ENCODE measurements at regions not wholly inside any gene's neighbourhood (a gene's known extent, or its start where the extent isn't known, plus 50 kb on each side); places are given as distances from the start of the nearest gene placed in this dataset.

- DNase-seq, result no peak
These were observed 331.0 kb upstream of the RASGRP1 start for GRCh38 chr15:38895326-38896255.

GRCh38 chr15:38896647-38897046, 332.0 kb upstream of the RASGRP1 start:
- no peak for DNase-seq

- DNase-seq, result no peak
These were observed 332.9 kb upstream of the RASGRP1 start for GRCh38 chr15:38897551-38897950.

GRCh38 chr15:38898236-38898635, 333.6 kb upstream of the RASGRP1 start:
- DNase-seq, result no peak

GRCh38 chr15:38899300-38899699, 334.7 kb upstream of the RASGRP1 start:
- DNase-seq, result no peak

- no peak for DNase-seq
These were observed 339.7 kb upstream of the RASGRP1 start for GRCh38 chr15:38904298-38904697.

GRCh38 chr15:38905632-38906031, 341.0 kb upstream of the RASGRP1 start:
- no peak for DNase-seq

GRCh38 chr15:38920966-38921365, 356.4 kb upstream of the RASGRP1 start:
- no peak for DNase-seq

- no peak for DNase-seq
These were observed 356.9 kb upstream of the RASGRP1 start for GRCh38 chr15:38921471-38921870.

- no peak for DNase-seq
These were observed 363.8 kb upstream of the RASGRP1 start for GRCh38 chr15:38928431-38928830.

GRCh38 chr15:38930851-38931572, 366.4 kb upstream of the RASGRP1 start:
- DNase-seq, result no peak

- no peak for DNase-seq
These were observed 376.9 kb upstream of the RASGRP1 start for GRCh38 chr15:38941399-38941953.

- DNase-seq, result no peak
These were observed 379.9 kb upstream of the RASGRP1 start for GRCh38 chr15:38944536-38944935.

GRCh38 chr15:38945551-38946298, 381.1 kb upstream of the RASGRP1 start:
- DNase-seq, result no peak

- no peak for DNase-seq
These were observed 389.5 kb upstream of the RASGRP1 start for GRCh38 chr15:38954090-38954489.

GRCh38 chr15:38961456-38961855, 396.8 kb upstream of the RASGRP1 start:
- no peak for DNase-seq

- no peak for DNase-seq
These were observed 397.3 kb upstream of the RASGRP1 start for GRCh38 chr15:38961931-38962330.

- no peak for DNase-seq
These were observed 408.2 kb upstream of the RASGRP1 start for GRCh38 chr15:38972831-38973230.

- no peak for DNase-seq
These were observed 410.8 kb upstream of the RASGRP1 start for GRCh38 chr15:38975282-38975990.

GRCh38 chr15:38991126-38991525, 426.5 kb upstream of the RASGRP1 start:
- no peak for DNase-seq

GRCh38 chr15:38991701-38992100, 427.1 kb upstream of the RASGRP1 start:
- no peak for DNase-seq

- DNase-seq, result no peak
These were observed 427.9 kb upstream of the RASGRP1 start for GRCh38 chr15:38992506-38992905.

Measured in NCI-H510A (cell line).